ENCODE measurements at regions not wholly inside any gene's neighbourhood (a gene's known extent, or its start where the extent isn't known, plus 50 kb on each side); places are given as distances from the start of the nearest gene placed in this dataset.

DNA sequence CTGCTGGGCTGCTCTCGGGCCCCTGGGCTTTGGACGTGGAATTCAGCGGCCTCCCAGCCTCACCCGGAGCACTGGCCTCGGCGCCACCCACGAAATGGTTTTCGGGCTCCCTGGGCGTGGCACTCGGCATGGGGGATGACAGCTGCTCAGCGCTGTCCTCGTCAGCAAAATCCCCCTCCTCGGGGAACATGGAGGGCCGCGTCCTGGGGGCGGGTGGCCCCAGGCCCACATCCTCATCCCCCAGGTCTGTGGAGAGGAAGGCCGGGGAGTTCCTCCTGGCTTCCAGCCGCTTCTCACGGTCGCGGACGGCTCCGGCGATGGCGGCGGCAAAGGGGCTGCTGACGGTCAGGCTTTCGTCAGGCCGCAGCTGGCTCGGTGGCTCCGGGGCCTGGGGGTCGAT lies 88.4 kb downstream of the CTTN start:
- TF ChIP-seq, protein P1, sequence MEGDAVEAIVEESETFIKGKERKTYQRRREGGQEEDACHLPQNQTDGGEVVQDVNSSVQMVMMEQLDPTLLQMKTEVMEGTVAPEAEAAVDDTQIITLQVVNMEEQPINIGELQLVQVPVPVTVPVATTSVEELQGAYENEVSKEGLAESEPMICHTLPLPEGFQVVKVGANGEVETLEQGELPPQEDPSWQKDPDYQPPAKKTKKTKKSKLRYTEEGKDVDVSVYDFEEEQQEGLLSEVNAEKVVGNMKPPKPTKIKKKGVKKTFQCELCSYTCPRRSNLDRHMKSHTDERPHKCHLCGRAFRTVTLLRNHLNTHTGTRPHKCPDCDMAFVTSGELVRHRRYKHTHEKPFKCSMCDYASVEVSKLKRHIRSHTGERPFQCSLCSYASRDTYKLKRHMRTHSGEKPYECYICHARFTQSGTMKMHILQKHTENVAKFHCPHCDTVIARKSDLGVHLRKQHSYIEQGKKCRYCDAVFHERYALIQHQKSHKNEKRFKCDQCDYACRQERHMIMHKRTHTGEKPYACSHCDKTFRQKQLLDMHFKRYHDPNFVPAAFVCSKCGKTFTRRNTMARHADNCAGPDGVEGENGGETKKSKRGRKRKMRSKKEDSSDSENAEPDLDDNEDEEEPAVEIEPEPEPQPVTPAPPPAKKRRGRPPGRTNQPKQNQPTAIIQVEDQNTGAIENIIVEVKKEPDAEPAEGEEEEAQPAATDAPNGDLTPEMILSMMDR (IDR thresholded peaks at IDR 0.05): no peak
- TF ChIP-seq POLR2A (IDR thresholded peaks at IDR 0.05): no peak
